ENCODE measurements at regions not wholly inside any gene's neighbourhood (a gene's known extent, or its start where the extent isn't known, plus 50 kb on each side); places are given as distances from the start of the nearest gene placed in this dataset.

DNA sequence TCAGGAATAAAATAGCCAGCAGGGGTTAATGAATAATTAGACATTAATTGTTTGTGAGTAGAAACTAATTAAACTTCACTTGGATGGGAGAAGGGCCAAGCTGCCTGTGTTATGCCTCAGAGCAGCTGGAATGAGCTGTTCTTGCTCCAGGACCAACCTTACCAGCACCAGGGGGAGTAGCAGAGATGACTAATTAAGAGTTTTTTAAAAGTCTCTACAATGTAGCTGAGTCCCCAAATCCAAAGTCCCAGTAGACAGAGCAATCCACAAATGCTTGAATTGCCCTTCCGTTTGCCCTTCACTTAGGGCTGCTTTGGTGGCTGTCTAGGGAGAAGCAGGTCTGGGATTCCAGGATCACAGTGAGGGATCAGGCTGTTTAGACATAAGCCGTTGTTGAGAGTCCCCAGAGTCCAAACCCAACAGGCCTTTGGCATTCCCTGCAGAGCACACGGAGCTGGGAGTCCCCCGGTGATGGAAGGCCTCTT is 59.4 kb downstream of the RHOB start:
- Histone ChIP-seq H3K9ac (ENCODE audit: low read length) (peak overlapping the region; percentile 68), H4K20me1 (ENCODE audit: insufficient read depth, low read length) (no peaks in the 10 kb centered on the region), H3K79me2 (ENCODE audit: low read length) (no peaks in the 10 kb centered on the region), H3F3A (ENCODE audit: insufficient read depth, low read length) (peaks cover 22% of the 10 kb centered on the region), H3K9me2 (replicated peaks; ENCODE audit: insufficient read depth, low read length) (no peaks in the 10 kb centered on the region), H2AFZ (ENCODE audit: low read length) (peak overlapping the region; percentile 54; the same call in 1 of the 2 replicates), H3K36me3 (replicated peaks; ENCODE audit: insufficient read depth, low read length) (no peaks in the 10 kb centered on the region), H3K4me3 (ENCODE audit: low read length) (no peak overlapping the region), H3K4me1 (ENCODE audit: low read length) (peaks cover 36% of the 10 kb centered on the region), H3K4me2 (ENCODE audit: low read depth, low read length) (peak overlapping the region; percentile 76), H3K27me3 (replicated peaks; ENCODE audit: insufficient read depth, low read length) (no peaks in the 10 kb centered on the region), H3K9me3 (replicated peaks; ENCODE audit: insufficient read depth, low read length) (no peaks in the 10 kb centered on the region), H3K27ac (ENCODE audit: low read length) (peak overlapping the region; percentile 95)
- no peak for DNase-seq
- TF ChIP-seq EZH2phosphoT487 (IDR thresholded peaks at IDR 0.05; ENCODE audit: low read length) (no peak), EZH2 (optimal IDR thresholded peaks at IDR 0.05; ENCODE audit: low read depth, low read length) (no peak)
- TF ChIP-seq, protein P1, sequence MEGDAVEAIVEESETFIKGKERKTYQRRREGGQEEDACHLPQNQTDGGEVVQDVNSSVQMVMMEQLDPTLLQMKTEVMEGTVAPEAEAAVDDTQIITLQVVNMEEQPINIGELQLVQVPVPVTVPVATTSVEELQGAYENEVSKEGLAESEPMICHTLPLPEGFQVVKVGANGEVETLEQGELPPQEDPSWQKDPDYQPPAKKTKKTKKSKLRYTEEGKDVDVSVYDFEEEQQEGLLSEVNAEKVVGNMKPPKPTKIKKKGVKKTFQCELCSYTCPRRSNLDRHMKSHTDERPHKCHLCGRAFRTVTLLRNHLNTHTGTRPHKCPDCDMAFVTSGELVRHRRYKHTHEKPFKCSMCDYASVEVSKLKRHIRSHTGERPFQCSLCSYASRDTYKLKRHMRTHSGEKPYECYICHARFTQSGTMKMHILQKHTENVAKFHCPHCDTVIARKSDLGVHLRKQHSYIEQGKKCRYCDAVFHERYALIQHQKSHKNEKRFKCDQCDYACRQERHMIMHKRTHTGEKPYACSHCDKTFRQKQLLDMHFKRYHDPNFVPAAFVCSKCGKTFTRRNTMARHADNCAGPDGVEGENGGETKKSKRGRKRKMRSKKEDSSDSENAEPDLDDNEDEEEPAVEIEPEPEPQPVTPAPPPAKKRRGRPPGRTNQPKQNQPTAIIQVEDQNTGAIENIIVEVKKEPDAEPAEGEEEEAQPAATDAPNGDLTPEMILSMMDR (IDR thresholded peaks at IDR 0.05; ENCODE audit: low read length): no peak; the same call in none of the 2 replicates

DNA sequence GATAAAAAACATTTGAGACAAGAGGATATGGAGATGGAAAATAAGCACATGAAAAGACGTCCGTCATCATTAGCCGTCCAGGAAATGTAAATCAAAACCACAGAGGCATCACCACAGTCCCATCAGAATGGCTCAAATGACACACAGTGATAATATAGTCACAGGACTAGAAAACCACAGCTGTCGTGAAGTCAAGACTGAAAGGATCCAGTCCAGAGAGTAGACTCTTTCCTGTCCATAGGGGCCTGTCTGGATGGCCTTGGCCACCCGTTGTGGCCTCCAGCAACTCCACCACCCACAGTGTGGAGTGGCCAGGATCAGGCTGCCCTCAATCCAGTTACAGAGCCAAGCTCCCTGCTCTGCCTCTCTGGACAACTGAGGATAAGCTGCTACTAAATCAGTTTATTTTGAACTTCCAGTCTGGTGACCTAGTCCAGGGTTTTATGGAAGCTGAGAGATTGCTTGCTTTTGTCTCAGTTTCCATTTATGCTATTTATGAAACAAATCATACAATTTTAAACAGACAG is 60.4 kb downstream of the RHOB start:
- peaks cover 22% of the 10 kb centered on the region for H3F3A ChIP-seq (ENCODE audit: insufficient read depth, low read length)
- H2AFZ ChIP-seq (ENCODE audit: low read length): peak overlapping the region; percentile 54
- peaks cover 36% of the 10 kb centered on the region for H3K4me1 ChIP-seq (ENCODE audit: low read length)
- TF ChIP-seq EZH2 (optimal IDR thresholded peaks at IDR 0.05; ENCODE audit: low read depth, low read length): no peak
- TF ChIP-seq, protein P1 (IDR thresholded peaks at IDR 0.05; ENCODE audit: low read length): no peak
- no peak for TF ChIP-seq EZH2phosphoT487 (IDR thresholded peaks at IDR 0.05; ENCODE audit: low read length)
- no peaks in the 10 kb centered on the region for H3K9me3 ChIP-seq (replicated peaks; ENCODE audit: insufficient read depth, low read length)
- DNase-seq: peak; percentile 92
- H3K9me2 ChIP-seq (replicated peaks; ENCODE audit: insufficient read depth, low read length): no peaks in the 10 kb centered on the region
- no peaks in the 10 kb centered on the region for H3K36me3 ChIP-seq (replicated peaks; ENCODE audit: insufficient read depth, low read length)
- no peaks in the 10 kb centered on the region for H4K20me1 ChIP-seq (ENCODE audit: insufficient read depth, low read length)
- no peaks in the 10 kb centered on the region for H3K79me2 ChIP-seq (ENCODE audit: low read length)
- peak overlapping the region; percentile 70 for H3K9ac ChIP-seq (ENCODE audit: low read length)
- peak overlapping the region; percentile 95 for H3K27ac ChIP-seq (ENCODE audit: low read length)
- no peaks in the 10 kb centered on the region for H3K27me3 ChIP-seq (replicated peaks; ENCODE audit: insufficient read depth, low read length)
- peak overlapping the region; percentile 76 for H3K4me2 ChIP-seq (ENCODE audit: low read depth, low read length)
- H3K4me3 ChIP-seq (ENCODE audit: low read length): peak overlapping the region; percentile 39; the same call in 1 of the 2 replicates

DNA sequence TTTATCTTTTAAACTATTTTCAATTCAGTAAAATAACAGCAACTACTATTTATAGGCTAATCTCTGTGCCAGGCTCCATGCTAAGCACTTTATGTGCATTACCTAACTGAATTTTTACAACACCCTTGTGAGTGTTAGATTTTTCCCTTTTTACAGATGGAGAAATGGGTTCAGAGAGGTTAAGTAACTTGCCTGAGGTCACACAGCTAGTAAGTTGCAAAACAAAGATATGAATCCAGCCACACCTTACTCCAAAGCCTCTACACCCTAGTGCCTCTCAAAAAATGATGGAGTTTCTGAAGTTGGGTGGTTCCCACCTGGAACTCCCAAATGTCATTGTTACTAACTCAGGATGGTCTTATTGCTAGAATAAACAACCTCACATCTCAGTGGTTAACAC is 60.8 kb downstream of the RHOB start:
- Histone ChIP-seq H3K4me2 (ENCODE audit: low read depth, low read length) (peak overlapping the region; percentile 76; the same call in 1 of the 2 replicates), H3K27me3 (replicated peaks; ENCODE audit: insufficient read depth, low read length) (no peaks in the 10 kb centered on the region), H4K20me1 (ENCODE audit: insufficient read depth, low read length) (no peaks in the 10 kb centered on the region), H3K4me1 (ENCODE audit: low read length) (peaks cover 36% of the 10 kb centered on the region), H3K27ac (ENCODE audit: low read length) (peak overlapping the region; percentile 95), H3K9me3 (replicated peaks; ENCODE audit: insufficient read depth, low read length) (no peaks in the 10 kb centered on the region), H3K9me2 (replicated peaks; ENCODE audit: insufficient read depth, low read length) (no peaks in the 10 kb centered on the region), H3F3A (ENCODE audit: insufficient read depth, low read length) (peaks cover 22% of the 10 kb centered on the region), H3K9ac (ENCODE audit: low read length) (peak overlapping the region; percentile 70), H2AFZ (ENCODE audit: low read length) (no peak overlapping the region), H3K36me3 (replicated peaks; ENCODE audit: insufficient read depth, low read length) (no peaks in the 10 kb centered on the region), H3K4me3 (ENCODE audit: low read length) (peak overlapping the region; percentile 27; the same call in 1 of the 2 replicates), H3K79me2 (ENCODE audit: low read length) (no peaks in the 10 kb centered on the region)
- TF ChIP-seq, protein P1 (IDR thresholded peaks at IDR 0.05; ENCODE audit: low read length): no peak
- TF ChIP-seq EZH2phosphoT487 (IDR thresholded peaks at IDR 0.05; ENCODE audit: low read length) (no peak), EZH2 (optimal IDR thresholded peaks at IDR 0.05; ENCODE audit: low read depth, low read length) (no peak)
- DNase-seq: no peak

Data from MM.1S (cell line).